ENCODE measurements at regions not wholly inside any gene's neighbourhood (a gene's known extent, or its start where the extent isn't known, plus 50 kb on each side); places are given as distances from the start of the nearest gene placed in this dataset.

- TF ChIP-seq CREB1 (CRISPR knock-in tag; IDR thresholded peaks at IDR 0.05): no peak
- TF ChIP-seq TP53 (CRISPR knock-in tag; IDR thresholded peaks at IDR 0.05): no peak
- no peak for TF ChIP-seq CTCF (IDR thresholded peaks at IDR 0.05)
- TF ChIP-seq ELF4 (CRISPR knock-in tag; IDR thresholded peaks at IDR 0.05; ENCODE audit: low read depth): no peak
- no peak for TF ChIP-seq SP1 (CRISPR knock-in tag; conservative IDR thresholded peaks at IDR 0.05)
- no peak for TF ChIP-seq SMAD4 (CRISPR knock-in tag; IDR thresholded peaks at IDR 0.05)
- no peak for TF ChIP-seq MXD4 (CRISPR knock-in tag; IDR thresholded peaks at IDR 0.05; ENCODE audit: borderline replicate concordance)
- no peak for TF ChIP-seq PREB (CRISPR knock-in tag; IDR thresholded peaks at IDR 0.05; ENCODE audit: borderline replicate concordance)
- no peak for TF ChIP-seq E2F4 (CRISPR knock-in tag; IDR thresholded peaks at IDR 0.05; ENCODE audit: borderline replicate concordance, low read depth)
- TF ChIP-seq USF1 (CRISPR knock-in tag; IDR thresholded peaks at IDR 0.05): no peak
- TF ChIP-seq NR1H2 (CRISPR knock-in tag; IDR thresholded peaks at IDR 0.05): no peak
- TF ChIP-seq CDX4 (CRISPR knock-in tag; IDR thresholded peaks at IDR 0.05; ENCODE audit: borderline replicate concordance): no peak
- no peak for TF ChIP-seq ZNF219 (CRISPR knock-in tag; IDR thresholded peaks at IDR 0.05; ENCODE audit: borderline replicate concordance)
Measured at GRCh38 chr6:82739303-82739702, 326.3 kb downstream of the UBE3D start.
